HL-60 (cell line): ENCODE measurements at regions not wholly inside any gene's neighbourhood (a gene's known extent, or its start where the extent isn't known, plus 50 kb on each side); places are given as distances from the start of the nearest gene placed in this dataset.

Source experiments
- CTCF ChIP-seq: IDR thresholded peaks from one replicate; pipeline ENCODE4 v1.5.1; 2011; ENCODE audit warnings: low read length, control low read depth, inconsistent platforms; ENCODE audit not compliant: insufficient read depth
- POLR2AphosphoS5 ChIP-seq: IDR thresholded peaks from 2 replicates; pipeline ENCODE4 v1.6.1; 2012; ENCODE audit warnings: low read depth

GRCh38 chr20:24236963-24237362 lies 232.5 kb upstream of the SYNDIG1 start:
- TF ChIP-seq CTCF (no peak), POLR2AphosphoS5 (no peak)
